ENCODE measurements at regions not wholly inside any gene's neighbourhood (a gene's known extent, or its start where the extent isn't known, plus 50 kb on each side); places are given as distances from the start of the nearest gene placed in this dataset.

DNA sequence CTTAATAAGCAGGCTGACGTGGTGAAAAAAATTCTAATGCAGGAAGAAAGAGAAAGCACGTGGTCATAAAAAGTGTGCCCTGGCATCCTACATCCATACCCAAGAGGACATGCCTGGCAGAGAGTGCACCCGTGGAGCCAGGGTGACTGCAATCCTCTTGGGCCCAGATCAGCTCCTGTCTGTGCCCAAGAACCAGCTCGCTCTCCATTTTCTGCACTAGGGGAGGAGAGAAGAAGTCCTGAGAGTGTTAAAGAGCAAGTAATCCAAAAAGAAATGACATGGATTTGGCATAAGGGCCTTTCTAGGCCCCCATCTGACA lies 483.1 kb downstream of the BCOR start:
- 30% methylated on average over 4 of the region's 4 CpGs for WGBS (ENCODE audit: insufficient coverage, low coverage, missing lambda C conversion rate)
- no peak overlapping the region for H3K4me2 ChIP-seq (ENCODE audit: insufficient read depth, low read length)
- TF ChIP-seq DPF2 (IDR thresholded peaks at IDR 0.05) (no peak), ESRRA (IDR thresholded peaks at IDR 0.05; ENCODE audit: borderline replicate concordance, low read depth) (no peak), CBFA2T3 (IDR thresholded peaks at IDR 0.05) (no peak), HSF4 (CRISPR knock-in tag; IDR thresholded peaks at IDR 0.05; ENCODE audit: borderline replicate concordance) (no peak), POLR2H (tag; IDR thresholded peaks at IDR 0.05; ENCODE audit: low read depth) (no peak), ZNF644 (tag; IDR thresholded peaks at IDR 0.05; ENCODE audit: low read depth) (no peak), SNRNP70 (optimal IDR thresholded peaks at IDR 0.05; ENCODE audit: low read depth, low read length) (no peak), TRIM24 (IDR thresholded peaks at IDR 0.05) (no peak), U2AF1 (optimal IDR thresholded peaks at IDR 0.05; ENCODE audit: low read depth, low read length) (no peak), RAD51 (IDR thresholded peaks at IDR 0.05; ENCODE audit: borderline replicate concordance, low read depth) (no peak), MAFK (IDR thresholded peaks at IDR 0.05; ENCODE audit: low read length) (no peak), CCAR2 (IDR thresholded peaks at IDR 0.05; ENCODE audit: low read depth, low read length) (no peak), ZNF444 (CRISPR knock-in tag; IDR thresholded peaks at IDR 0.05) (no peak), IRF2 (CRISPR knock-in tag; IDR thresholded peaks at IDR 0.05) (no peak), GMEB1 (CRISPR knock-in tag; IDR thresholded peaks at IDR 0.05) (no peak)
- TF ChIP-seq, protein P1, sequence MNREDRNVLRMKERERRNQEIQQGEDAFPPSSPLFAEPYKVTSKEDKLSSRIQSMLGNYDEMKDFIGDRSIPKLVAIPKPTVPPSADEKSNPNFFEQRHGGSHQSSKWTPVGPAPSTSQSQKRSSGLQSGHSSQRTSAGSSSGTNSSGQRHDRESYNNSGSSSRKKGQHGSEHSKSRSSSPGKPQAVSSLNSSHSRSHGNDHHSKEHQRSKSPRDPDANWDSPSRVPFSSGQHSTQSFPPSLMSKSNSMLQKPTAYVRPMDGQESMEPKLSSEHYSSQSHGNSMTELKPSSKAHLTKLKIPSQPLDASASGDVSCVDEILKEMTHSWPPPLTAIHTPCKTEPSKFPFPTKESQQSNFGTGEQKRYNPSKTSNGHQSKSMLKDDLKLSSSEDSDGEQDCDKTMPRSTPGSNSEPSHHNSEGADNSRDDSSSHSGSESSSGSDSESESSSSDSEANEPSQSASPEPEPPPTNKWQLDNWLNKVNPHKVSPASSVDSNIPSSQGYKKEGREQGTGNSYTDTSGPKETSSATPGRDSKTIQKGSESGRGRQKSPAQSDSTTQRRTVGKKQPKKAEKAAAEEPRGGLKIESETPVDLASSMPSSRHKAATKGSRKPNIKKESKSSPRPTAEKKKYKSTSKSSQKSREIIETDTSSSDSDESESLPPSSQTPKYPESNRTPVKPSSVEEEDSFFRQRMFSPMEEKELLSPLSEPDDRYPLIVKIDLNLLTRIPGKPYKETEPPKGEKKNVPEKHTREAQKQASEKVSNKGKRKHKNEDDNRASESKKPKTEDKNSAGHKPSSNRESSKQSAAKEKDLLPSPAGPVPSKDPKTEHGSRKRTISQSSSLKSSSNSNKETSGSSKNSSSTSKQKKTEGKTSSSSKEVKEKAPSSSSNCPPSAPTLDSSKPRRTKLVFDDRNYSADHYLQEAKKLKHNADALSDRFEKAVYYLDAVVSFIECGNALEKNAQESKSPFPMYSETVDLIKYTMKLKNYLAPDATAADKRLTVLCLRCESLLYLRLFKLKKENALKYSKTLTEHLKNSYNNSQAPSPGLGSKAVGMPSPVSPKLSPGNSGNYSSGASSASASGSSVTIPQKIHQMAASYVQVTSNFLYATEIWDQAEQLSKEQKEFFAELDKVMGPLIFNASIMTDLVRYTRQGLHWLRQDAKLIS (CRISPR knock-in tag; IDR thresholded peaks at IDR 0.05): no peak

More for the DNA sequence above, 483.1 kb downstream of the BCOR start:
- Histone ChIP-seq H3K4me3 (no peak overlapping the region), H3K27me3 (ENCODE audit: control insufficient read depth in 2 of 2, insufficient read depth in 2 of 2, low read length in 2 of 2) (no peaks in the 10 kb centered on the region), H3K79me2 (ENCODE audit: control insufficient read depth, insufficient read depth, low read length) (no peaks in the 10 kb centered on the region), H2AFZ (ENCODE audit: low read depth, low read length) (no peak overlapping the region), H3K27ac (ENCODE audit: extremely low read depth, low read depth, low read length) (no peak overlapping the region), H3K36me3 (ENCODE audit: control insufficient read depth, insufficient read depth, low read length) (no peaks in the 10 kb centered on the region), H3K9me3 (replicated peaks; ENCODE audit: control insufficient read depth, insufficient read depth, low read depth, low read length) (no peaks in the 10 kb centered on the region), H3K9me1 (ENCODE audit: control insufficient read depth, insufficient read depth, low read length) (no peaks in the 10 kb centered on the region), H3K9ac (ENCODE audit: insufficient read depth in 1 of 2, low read depth in 2 of 2, low read length in 2 of 2) (no peak overlapping the region), H4K20me1 (replicated peaks; ENCODE audit: control insufficient read depth, insufficient read depth, low read length) (no peaks in the 10 kb centered on the region), H3K4me1 (replicated peaks in 1 of 2; ENCODE audit: control insufficient read depth in 2 of 2, insufficient read depth in 2 of 2, low read length in 2 of 2) (peaks cover 6 to 19% of the 10 kb centered on the region in 2 experiments)
- ATAC-seq: no peak
- CTCF ChIA-PET (ENCODE audit: low intra/inter-chr PET ratio): no interaction called here
- intact Hi-C loops (cut with micrococcal nuclease) (no loop called here), in situ Hi-C loops (cut with MboI) (no loop called here)
- POLR2A ChIA-PET: no interaction called here
- BruUV-seq (replicated peaks): no TSS peak
- FAIRE-seq: no peak
- DNase-seq (ENCODE audit: extremely low read depth in 1 of 4, low spot score in 3 of 4): no peak
